Left lobe of liver (tissue), 2 donors: ENCODE measurements at regions not wholly inside any gene's neighbourhood (a gene's known extent, or its start where the extent isn't known, plus 50 kb on each side); places are given as distances from the start of the nearest gene placed in this dataset.
"Not testable (repeated sequence)": the region's sequence is repeated elsewhere in the genome, so short reads cannot be mapped to it uniquely, and the experiment has no call there.

Experiments
- ATAC-seq: fragments of 200-7000 bp; cut with Tn5 transposase; one replicate; pipeline ENCODE4 v1.9.1; 2020; ENCODE audit warnings: mild to moderate bottlenecking, moderate library complexity
- DNase-seq: peaks from one replicate; pipeline ENCODE4 v3.0.0-alpha.2; 2020; ENCODE audit warnings: low spot score
- donor health status: DM: no; HTN: no; CAD: no; lungs with moderate emphysema.
- donor health status: DM: no; HTN: yes; CAD: no.

DNA sequence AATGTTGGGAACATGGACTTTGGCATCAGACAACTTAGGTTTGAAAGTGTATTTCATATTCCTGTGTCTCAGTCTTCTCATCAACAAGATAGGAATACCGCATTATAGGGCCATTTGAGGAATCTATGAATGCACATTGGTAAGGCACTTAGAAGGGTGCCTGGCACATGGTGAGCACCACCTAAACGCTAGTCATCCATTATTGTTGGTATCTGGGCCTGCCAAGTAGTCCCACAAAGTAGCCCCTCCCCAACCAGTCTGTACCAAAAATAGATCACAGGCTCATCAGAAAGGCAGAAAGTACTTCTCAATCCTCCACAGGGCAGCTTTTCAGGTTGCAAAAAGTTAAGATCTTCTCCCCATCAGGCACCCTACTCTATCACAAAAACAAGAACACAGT is 162.3 kb upstream of the KLF3 start:
- DNase-seq = no peak
- no peak for ATAC-seq

DNA sequence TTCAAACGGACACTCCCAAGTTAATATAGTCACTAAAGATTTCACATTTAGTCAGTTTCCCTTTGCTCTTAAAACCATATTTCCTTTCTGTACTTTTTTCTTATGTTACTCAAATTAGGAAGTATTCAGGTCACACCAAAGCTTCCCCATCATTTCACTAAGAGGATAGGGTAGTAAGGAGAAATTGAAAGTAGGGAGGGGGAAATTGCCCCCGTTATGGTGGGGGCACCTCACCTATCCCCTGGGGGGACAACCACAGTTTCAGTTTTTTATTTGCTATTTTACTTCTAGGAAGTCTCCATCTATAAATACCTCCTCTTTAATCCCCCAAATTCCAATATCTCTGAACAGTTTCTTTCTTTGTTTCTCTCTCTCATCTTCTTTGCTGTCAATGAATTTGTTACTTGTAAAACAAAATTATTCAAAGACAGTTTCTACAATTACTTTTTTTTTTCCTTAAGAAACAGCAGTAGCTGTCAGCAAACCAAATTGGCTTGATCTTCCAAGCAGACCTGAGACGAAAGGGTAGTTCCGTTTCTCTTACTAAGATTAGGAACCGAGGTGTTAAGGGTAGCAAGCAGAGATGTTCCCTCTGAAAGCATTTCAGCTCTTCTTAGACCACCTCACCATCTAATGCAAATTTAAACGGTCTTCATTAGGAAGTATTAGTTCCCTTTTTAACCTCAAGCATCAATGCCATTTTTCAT is 160.2 kb upstream of the KLF3 start:
- DNase-seq (no peak), ATAC-seq (no peak)

- ATAC-seq (no peak), DNase-seq (no peak)
These were observed 159.6 kb upstream of the KLF3 start for GRCh38 chr4:38504396-38504715.

GRCh38 chr4:38509551-38509950 is 154.4 kb upstream of the KLF3 start:
- no peak for ATAC-seq
- no peak for DNase-seq

DNA sequence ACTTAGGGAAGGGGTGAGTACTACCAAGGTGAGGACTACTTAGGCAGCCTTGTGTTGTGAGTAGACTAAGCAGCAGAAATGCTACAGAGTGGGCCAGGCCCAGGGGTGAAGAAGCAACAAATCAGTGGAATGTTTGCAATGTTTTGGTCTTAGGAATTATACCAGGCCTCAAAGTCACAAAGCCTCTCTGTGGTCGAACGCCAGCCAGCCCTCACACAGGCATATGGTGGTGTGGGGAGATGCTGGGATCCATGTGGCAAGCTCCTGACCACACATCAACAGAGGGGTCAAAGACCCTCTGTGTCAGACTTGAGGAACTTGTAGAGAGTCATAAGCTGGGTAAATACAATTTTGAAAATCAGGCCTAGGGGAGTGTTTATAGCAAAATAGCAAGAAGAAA is 153.8 kb upstream of the KLF3 start:
- ATAC-seq = no peak
- DNase-seq = no peak

DNA sequence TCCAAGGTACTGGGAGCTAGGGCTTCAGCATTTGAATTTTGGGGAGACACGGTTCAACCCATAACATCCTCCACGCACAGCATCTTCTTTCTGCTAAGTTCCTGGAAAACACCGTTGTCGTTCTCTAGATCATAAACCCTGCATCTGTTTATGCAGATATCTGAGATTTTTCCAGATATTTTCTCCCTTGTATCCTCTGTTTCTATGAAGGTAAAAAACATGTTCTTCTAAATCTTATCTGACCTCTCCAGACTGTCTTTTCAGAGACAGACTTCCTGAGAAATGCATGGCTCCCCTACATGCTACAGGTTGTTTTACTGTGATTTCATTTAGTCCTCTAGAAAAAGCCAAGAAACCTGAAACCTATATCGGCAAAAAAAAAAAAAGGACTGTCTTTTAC is 152.3 kb upstream of the KLF3 start:
- ATAC-seq = no peak

GRCh38 chr4:38512840-38513239 is 151.2 kb upstream of the KLF3 start:
- DNase-seq (no peak), ATAC-seq (no peak)

More for the DNA sequence above, 152.3 kb upstream of the KLF3 start:
- DNase-seq = no peak

- ATAC-seq (no peak), DNase-seq (no peak)
These were observed 149.4 kb upstream of the KLF3 start for GRCh38 chr4:38514465-38515146.

GRCh38 chr4:38516190-38516589 is 147.8 kb upstream of the KLF3 start:
- ATAC-seq = no peak

DNA sequence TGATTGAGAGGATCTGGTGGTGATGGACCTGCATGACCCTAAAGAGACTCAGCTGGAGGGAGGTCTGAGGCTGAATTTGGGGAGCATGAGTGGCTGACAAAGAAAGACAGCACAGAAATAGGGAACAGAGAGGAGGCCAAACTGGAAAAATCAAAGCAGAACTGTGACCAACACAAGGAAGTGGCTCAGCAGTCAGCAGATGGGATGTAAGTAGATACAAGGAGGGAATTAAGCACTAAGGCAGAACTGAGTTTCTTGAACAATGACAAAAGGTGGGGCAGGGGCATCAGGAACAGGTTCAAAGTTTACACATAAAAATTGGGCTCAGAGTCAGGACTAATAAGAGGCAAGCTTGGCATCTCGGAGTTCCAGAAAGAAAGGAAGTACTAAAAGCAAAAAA is 144.3 kb upstream of the KLF3 start:
- DNase-seq (no peak), ATAC-seq (no peak)

More at GRCh38 chr4:38516190-38516589, 147.8 kb upstream of the KLF3 start:
- DNase-seq = no peak

- no peak for DNase-seq
- ATAC-seq = no peak
These were observed 140.9 kb upstream of the KLF3 start for GRCh38 chr4:38523054-38523453.

- no peak for DNase-seq
- ATAC-seq = peak; percentile 44
These were observed 140.2 kb upstream of the KLF3 start for GRCh38 chr4:38523524-38524448.

DNA sequence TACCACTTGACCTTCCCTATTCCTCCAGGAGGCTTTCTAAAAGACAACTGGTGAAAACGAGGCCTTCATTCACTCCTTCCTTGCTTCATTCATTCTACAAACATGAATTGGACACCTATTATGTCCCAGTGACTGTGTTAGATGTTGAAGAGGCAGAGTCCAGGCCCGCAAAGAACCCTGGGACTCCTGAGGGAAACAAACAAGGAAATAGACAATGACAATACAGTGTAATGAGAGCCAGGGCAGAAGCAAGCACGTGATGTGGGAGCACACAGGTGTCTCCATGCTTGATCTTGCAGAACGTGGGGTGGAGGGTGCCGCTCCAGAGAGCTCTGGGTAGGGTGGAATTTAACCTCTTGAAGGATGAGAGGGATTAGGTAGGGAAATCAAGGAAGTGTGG is 137.6 kb upstream of the KLF3 start:
- ATAC-seq = no peak
- no peak for DNase-seq

- DNase-seq (peak; percentile 50), ATAC-seq (peak; percentile 75)
These were observed 134.5 kb upstream of the KLF3 start for GRCh38 chr4:38529189-38530115.

GRCh38 chr4:38530486-38530885 is 133.5 kb upstream of the KLF3 start:
- no peak for ATAC-seq

GRCh38 chr4:38531141-38531727 is 132.8 kb upstream of the KLF3 start:
- ATAC-seq (no peak), DNase-seq (no peak)

More at GRCh38 chr4:38530486-38530885, 133.5 kb upstream of the KLF3 start:
- no peak for DNase-seq

- no peak for ATAC-seq
- DNase-seq = no peak
These were observed 131.0 kb upstream of the KLF3 start for GRCh38 chr4:38532908-38533499.

- ATAC-seq (no peak), DNase-seq (no peak)
These were observed 129.5 kb upstream of the KLF3 start for GRCh38 chr4:38534344-38535045.

DNA sequence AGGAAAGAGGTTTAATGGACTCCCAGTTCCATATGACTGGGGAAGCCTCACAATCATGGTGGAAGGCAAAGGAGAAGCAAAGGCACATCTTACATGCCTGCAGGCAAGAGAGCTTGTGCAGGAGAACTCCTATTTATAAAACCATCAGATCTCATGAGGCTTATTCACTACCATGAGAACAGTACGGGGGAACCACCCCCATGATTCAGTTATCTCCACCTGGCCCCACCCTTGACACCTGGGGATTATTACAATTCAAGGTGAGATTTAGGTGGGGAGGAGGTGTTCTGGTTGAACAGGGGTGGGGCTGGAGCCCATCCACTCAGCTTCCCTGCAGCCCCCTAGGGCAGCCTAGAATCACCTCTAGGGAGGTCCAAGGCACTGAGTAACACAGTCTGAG is 128.9 kb upstream of the KLF3 start:
- not testable (repeated sequence) for DNase-seq, ATAC-seq
